HG03442 (cell line): ENCODE measurements at regions not wholly inside any gene's neighbourhood (a gene's known extent, or its start where the extent isn't known, plus 50 kb on each side); places are given as distances from the start of the nearest gene placed in this dataset.

Source experiments
- ATAC-seq: cut with Tn5 transposase; IDR thresholded peaks from one replicate; pipeline ENCODE4 v1.9.1; 2021; ENCODE audit warnings: mild to moderate bottlenecking, moderate library complexity; ENCODE audit not compliant: unreplicated experiment

DNA sequence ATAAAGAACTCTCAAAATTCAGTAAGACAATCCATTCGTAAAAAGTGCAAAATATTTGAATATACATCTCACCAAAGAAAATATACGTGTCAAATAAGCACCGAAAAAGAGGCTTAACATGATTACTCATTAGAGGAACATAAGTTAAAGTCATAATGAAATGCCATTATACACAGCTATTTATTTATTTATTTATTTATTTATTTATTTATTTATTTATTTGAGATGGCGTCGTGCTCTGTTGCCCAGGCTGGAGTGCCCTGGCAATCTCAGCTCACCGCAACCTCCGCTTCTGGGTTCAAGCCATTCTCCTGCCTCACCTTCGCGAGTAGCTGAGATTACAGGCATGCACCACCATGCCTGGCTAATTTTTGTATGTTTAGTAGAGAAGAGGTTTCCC lies 203.6 kb upstream of the UBASH3B start:
- no peak for ATAC-seq

DNA sequence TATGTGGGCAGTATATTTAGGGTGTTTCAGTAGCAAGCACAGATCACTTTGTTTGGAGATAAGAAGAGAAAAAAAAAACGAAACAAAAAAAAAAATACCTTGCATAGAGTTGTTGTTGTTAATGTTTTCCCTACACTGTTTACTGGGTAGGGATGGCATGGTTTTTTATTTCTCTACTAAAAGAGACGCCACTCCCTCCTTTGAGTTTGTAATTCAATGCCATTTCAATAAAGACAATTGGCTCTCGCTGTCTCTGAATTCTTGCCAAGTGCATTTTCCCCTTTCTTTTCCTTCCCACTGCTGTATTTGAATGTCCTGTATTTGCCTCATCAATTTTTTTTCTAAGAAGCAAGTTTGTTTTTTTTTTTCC lies 213.9 kb upstream of the UBASH3B start:
- ATAC-seq, result no peak

DNA sequence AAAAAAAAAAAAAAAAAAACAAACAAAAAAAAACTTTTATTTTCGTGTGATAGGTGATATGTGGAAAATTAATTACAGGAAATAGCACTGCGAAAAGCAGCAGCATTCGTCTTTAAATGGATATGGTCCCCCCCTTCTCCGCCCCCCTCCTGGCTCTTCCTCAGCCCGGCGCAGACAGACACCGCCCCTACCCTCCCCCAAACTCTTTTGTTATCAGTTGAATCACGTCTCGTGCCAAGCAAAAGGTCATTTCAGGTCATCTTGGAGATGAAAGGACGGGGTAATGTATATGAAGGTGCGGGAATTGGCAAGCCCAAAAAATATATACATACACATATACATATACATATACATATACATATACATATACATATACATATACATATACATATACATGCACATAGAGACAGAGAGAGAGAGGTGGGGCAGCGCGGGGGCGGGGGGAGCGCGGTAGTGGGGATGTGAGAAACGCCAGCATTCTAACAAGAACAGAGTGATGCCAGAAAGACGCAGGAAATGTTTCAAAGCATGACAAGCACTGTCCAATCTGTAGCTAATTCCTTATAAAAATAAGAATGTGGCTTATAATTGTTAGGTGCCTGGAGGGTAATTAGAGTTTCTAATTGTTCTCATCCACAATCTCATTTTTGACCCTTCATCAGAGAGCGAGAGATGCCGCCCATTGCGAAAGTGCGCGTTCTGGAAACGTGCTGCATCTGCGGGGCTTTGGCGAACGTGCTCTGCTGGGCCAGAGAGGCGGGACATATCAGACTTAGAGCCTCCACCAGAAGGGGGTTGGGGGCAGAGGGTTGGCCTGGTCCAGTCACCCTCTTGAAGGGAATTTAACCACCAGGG lies 214.5 kb upstream of the UBASH3B start:
- no peak for ATAC-seq

DNA sequence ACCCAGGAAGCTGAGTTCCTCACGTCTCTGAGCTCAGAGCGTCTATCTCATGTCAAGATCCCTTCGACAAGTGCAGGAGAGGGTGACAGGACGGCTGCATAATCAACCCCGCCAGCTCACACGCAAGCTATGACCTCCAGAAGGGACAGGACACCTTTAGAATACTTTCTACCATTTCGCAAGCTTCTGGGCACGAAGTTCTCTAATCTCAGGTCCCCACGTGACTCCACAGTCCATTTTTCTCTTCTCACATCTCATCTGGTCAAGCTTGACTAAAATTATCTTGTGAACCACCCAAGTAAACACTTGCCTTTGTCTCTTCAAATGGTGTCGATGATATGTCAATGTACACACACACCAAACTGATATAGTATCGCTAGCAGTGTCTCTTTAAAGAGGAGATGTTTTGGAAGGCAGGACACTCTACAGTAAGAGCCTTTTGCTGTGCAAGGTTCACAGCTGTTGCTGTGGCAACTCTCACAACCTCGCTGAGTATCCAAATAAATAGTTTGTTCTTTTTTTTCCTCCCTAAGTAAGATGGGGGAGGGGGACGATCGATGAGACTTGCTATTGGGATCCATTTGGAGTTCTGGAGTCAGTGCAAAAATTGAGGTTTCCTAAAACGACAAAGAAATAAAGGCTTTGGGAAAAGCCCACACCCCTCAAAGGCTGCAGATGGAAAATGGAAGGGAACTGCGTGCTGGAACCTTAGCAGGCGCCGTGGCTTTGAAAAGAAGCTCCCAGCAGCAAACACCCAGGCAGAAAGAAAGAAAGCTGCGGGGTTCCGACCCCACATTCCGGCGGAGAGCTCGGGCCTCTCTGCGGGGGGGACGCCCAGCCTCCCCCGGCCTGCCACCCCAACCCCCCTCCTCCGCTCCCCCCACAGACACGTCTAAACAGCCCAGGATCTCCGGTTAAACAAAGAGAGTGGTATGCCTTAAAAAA lies 215.4 kb upstream of the UBASH3B start:
- no peak for ATAC-seq

DNA sequence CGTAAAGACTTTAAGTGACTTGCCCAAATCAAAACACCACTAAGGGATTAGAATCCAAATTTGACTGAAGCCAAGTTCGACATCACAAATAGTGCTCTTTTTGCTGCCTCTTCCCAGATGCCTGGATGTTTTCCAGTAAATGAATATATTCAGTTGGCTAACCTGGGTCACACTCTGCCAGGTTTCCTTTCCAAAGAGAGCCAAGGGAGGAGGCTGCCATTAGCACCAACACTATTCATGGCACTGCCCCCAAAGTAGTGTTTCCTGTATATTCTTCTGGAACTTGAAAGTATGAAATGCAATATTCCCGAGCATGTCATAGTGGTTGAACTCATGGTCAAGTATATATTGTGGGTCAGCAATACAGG lies 219.3 kb upstream of the UBASH3B start:
- ATAC-seq, result no peak

DNA sequence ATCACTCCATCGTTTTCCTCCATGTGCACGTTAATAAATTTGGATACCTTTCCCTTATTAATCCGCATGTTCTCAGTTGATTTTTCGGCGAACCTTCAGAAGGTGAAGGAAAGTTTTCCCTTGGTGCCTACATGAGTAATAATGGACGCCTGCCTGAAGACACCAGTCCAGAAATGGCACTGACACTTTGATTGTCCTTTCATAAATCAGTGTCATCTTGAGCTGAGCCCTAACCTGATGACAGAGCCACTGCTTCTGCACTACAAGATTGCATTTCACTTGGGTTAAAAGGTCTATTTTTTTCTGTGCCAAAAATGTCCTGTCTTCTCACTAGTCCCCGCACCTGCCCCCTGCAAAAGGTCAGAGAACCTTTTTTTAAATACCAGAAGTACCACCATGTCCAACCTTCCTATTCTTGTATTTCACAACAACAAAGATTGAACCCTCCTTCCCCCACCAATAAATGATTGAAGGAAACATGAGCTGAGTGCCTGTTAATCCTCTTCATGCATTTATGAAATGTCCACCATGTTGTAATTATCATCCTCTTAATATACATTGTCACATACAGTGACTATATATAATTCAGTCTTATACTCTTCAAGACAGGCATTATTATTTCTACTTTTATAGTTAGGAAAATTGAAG lies 219.9 kb upstream of the UBASH3B start:
- ATAC-seq, result no peak

DNA sequence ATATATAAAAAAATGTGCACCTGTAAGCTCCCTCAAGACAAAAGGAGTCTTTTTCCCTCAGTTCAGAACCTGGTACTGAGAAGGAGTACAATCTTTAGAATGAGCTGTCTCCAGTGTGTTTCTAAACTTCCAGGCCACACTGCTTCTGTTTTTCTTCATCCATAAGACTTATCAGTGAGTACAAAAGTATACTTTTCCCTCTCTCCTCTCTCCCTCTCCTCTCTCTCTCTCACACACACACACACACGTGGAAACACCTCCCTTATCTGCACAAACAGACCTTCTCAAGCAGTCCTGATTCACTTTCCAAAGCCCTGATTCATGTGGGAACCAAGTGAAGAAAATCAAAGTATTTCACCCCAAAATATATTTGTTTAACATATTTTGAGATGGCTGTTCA lies 220.7 kb upstream of the UBASH3B start:
- ATAC-seq, result no peak

DNA sequence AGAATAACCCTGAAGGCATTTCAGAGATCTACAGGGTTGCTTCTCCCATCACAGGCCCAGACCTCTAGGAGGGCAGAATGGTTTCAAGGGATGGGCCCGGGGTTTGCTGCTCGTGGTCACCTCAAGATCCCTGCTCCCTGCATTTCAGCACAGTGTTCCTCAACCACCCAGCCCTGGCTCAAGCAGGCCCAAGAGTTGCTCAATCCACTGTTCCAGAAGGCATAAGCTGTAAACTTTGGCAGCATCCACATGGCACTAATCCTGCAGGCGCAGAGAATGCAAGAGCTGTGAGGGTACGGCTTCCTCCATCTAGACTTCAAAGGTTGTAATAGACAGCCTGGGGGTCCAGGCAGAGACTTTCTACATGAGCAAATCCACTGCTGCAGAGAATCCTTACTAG lies 225.0 kb upstream of the UBASH3B start:
- ATAC-seq, result no peak

DNA sequence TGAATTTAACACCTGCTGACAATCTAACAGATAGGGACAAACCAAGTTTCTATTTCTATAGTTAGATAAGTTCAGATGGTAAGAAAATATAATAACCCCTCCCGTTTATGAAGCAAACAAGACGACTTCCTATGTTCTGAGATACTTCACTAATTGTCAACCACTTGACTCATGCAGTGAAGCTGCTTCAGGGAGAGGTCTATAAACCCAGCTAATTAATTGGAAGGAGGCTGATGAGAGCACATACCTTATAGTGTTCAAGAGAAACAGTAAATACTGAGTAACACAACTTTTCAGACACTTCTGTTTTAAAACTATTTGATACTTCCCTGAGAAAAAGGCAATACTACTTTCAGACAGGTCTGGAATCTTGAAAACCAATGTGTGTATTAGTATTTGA lies 229.4 kb upstream of the UBASH3B start:
- ATAC-seq, result no peak

DNA sequence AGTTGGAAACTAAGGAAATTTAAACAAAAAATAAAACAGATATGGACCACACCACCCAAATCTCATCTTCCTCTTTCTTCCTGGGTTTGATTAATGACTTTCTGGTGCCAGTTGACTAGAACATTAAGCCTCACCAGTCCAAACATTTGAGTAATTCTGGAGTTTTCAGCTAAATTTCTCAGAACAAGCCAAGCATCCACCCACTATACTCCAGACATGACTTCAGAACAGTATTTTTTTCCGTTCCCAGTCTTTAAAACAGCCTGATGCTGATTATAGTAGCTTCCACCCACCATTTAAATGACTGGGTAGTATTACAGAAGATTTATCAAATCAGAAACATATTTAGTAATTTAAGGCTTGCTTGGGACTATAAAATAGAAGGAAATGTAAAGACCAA lies 230.9 kb upstream of the UBASH3B start:
- ATAC-seq, result no peak

DNA sequence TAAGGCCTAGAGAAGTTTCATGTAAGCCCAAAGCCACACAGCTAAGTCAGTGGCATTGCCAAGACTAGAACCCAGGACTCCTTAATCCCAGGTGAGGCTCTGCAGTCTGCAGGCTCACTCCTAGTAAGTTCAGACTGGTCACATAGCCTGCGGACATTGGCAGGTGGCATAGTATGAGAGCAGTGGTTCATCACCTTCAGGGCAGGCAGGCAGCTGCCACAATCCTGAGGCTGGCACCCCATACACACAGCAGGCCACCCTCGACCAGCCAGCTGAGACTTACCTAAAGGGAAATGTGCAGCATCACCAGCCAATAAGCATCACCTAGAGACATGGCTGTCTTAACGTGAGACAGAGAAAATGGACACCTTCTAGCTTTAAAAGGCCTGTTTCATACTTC lies 231.6 kb upstream of the UBASH3B start:
- no peak for ATAC-seq

DNA sequence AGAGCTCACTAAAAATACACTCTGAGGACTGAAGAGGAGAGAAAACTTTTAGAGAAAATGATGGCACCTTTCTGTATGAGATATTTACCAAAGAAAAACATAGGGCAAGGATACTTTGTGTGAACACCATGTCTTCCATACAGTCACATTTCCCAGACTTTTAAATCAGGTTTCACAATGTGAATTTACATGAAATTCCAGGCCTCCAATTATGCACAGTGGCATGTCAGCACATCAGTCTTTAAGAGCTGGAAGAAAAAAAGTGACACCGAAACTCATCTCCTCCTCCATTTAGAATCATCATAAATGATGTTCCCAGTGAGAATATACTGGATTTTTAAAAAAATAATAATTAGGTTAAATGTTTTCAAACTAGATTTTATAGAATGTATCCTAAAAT lies 232.2 kb upstream of the UBASH3B start:
- no peak for ATAC-seq

DNA sequence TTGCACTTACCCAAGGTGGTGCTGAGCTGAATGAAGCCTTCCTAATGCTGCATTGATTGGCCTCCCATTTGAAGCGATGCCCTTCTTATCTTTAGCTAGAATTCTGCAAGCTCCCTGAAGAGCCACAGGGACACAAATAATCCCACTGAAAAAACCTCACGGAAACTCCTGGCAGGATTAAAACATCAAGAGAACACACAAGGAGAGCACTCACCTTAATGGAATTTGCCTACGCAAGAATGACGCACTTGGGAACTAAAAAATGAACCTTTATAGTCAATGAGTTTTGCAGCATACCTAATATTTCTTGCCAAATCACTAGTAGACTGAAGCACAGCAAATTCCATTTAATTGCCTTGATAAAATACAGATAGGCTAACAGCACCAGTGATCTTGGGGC lies 232.8 kb upstream of the UBASH3B start:
- ATAC-seq, result no peak

DNA sequence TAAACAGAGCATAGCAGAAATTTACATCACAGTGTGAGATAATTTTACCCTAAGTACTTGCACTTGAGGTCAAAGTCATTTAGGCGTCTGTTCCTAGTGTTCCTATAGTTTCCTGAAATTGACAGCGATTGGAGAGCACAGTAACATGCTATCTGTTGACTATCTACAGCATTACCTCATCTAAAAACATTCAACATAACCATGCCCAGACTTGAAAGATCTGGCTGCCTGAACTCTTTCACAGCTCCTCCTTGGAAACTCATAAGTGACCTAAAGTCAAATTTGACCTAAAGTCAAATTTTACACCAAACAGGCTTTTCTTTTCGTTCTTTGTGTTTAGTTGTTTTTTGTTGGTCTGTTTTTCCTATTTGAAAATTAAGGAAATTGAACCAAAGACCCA lies 233.8 kb upstream of the UBASH3B start:
- no peak for ATAC-seq

DNA sequence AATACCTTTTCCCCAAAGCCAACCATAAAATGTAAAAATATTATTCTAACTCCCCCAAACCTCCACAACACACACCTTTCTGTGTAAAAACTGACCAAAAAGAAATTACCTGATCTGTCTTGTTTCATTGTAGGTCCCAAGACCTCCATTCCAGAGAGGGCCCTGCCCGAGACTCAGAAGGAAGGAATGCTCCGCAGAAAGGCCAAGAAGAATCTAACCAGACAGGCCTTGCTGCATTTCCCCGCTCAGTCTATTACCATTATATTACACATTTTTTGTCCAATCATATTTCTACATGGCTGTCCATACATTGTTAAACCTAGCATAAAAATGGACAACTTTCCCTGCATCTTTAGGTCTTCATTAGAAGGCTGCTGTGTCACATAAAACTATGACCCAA lies 237.5 kb upstream of the UBASH3B start:
- no peak for ATAC-seq

DNA sequence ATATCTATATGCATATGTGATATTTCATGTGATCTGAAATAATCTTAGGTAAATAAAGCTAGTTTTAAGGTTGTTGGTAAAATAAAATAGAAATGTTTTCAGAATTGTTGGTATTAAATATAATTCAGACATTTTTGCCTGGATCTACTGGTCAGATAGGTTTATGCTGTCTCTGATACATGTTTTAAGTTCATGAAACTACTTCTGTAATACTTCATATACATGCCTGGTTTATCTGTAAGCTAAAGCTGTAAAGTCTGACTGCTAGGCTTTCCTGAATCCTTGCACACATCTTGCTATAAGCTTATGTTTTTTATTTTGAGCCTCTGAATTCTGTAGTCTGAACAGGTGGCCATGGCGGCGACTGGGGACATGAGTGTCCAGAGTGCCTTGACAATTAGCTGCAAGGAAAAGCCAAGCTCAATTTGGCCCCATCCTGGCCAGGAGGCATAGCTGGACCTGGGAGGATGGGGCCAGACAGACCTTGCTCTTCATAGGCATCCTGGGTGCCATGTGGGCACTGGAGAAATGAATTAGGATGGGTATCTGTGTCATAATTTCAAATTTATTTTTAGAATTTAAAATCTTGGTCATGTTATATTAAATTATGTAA lies 241.0 kb upstream of the UBASH3B start:
- ATAC-seq, result no peak

DNA sequence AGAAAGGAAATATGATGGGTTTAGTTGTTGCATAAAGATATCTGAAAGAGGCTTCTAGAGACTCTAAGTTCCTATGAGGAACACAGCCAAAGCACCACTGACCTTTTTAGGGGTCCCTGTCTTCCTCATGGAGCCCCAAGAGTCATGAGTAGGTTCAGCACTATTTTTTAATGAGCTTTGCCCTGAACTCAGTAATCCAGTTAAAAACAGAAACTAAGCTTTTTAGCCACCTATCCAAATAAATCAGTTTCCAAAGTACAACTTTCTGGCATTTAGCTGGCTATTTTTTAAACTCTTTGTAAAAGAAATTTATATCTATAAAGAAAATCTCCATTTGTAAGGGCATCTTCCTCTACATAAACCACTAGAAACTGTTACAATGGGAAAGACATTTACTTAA lies 241.8 kb upstream of the UBASH3B start:
- no peak for ATAC-seq

DNA sequence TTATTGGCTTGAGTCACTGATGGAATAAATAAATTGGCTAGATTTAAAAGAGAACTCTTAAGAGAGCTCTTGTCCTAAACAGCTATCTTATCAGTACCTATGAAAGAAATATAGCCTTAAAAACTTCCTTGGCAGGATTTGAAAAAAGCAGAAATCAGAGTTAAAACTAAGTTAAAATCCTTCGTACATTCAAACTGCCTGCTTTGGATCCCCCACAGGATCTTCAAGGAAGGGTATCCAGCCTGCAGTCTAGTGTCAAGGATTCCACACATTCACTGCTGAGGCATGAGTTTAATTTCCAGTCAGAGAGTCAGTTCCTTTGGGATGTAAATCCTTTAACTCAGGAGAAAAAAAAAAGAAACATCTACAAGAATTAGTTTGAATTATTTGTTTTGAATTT lies 242.9 kb upstream of the UBASH3B start:
- no peak for ATAC-seq

DNA sequence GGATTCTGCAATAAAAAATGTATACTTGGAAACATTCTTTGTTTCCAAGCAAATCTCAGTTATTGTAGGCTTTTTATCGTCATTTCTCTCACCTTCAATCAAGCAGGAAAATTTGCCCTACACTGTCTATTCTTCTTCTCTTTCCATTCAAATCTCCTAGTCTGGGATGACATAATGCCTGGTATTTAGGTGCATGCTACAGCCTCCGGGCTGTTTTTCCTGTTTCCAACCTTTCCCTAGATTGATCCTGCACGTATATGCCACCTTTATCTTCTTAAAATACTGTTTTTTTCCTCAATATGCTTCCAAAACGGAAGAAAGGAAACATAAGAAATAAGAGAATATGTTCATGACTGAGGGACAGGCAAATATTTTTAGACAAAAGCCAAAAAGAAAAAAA lies 249.1 kb upstream of the UBASH3B start:
- no peak for ATAC-seq

DNA sequence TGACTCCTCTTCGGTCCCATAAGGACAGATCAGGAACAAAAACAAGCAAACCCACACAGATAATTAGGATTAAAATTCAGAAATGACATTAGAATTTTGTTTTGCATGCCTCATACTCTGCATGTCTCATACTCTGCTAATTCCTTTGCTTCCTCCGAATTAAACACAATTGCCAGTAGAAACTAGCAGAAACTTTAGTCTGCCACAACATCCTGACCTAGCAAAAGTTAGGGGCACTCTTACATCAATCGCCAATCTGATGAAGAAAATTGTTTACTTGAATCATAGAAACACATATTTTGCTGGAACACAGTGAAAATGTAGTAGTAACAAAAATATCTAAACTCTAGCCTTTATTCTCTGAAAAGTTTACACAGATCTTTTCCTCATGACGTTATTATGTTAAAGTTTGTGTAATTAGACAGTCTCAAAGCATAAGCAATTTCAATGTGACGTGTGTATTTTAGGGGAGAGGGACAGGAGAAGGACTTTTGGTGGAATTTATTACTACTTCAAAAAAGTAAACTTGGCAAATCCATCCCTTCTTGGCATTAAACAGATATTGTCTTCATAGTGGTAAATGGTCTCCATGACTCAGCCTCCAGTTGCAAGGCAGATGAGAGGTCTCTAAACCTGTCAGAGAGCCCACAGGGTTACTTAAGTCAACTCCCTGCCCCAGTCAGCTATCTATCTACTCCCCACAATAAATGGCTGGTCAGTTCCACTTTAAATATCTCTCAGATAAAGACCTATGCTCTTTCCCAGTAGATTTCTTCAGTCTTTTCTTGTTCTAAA lies 249.8 kb upstream of the UBASH3B start:
- ATAC-seq, result no peak
